H9 (cell line): ENCODE measurements at regions not wholly inside any gene's neighbourhood (a gene's known extent, or its start where the extent isn't known, plus 50 kb on each side); places are given as distances from the start of the nearest gene placed in this dataset.

Experiments used
- DNase-seq: peaks from one replicate; pipeline ENCODE4 v3.0.0-alpha.2; 2017
- H2AFZ ChIP-seq: one replicate; pipeline ENCODE4 v1.6.1; 2013; ENCODE audit warnings: mild to moderate bottlenecking, low read length, control low read depth, moderate library complexity
- H2AK5ac ChIP-seq: 2 replicates; pipeline ENCODE4 v1.6.1; 2013; ENCODE audit warnings: low read length, control low read depth, mixed read lengths; ENCODE audit not compliant: insufficient read length
- H2BK120ac ChIP-seq: one replicate; pipeline ENCODE4 v1.6.1; 2013; ENCODE audit warnings: low read depth, mild to moderate bottlenecking, low read length, control low read depth, inconsistent platforms; ENCODE audit not compliant: poor library complexity, severe bottlenecking
- H2BK12ac ChIP-seq: 2 replicates; pipeline ENCODE4 v1.6.1; 2013; ENCODE audit warnings: low read length, control low read depth, mixed read lengths, low read depth; ENCODE audit not compliant: insufficient read length
- H2BK15ac ChIP-seq: 2 replicates; pipeline ENCODE4 v1.6.1; 2013; ENCODE audit warnings: low read depth, low read length, control low read depth
- H2BK20ac ChIP-seq: one replicate; pipeline ENCODE4 v1.6.1; 2013; ENCODE audit warnings: low read depth, mild to moderate bottlenecking, low read length, control low read depth, inconsistent platforms; ENCODE audit not compliant: poor library complexity, severe bottlenecking
- H2BK5ac ChIP-seq: 2 replicates; pipeline ENCODE4 v1.6.1; 2013; ENCODE audit warnings: low read length, control low read depth, mixed read lengths; ENCODE audit not compliant: insufficient read length
- H3K14ac ChIP-seq: 2 replicates; pipeline ENCODE4 v1.6.1; 2013; ENCODE audit warnings: low read length, control low read depth; ENCODE audit not compliant: insufficient read depth
- H3K18ac ChIP-seq: 2 replicates; pipeline ENCODE4 v1.6.1; 2013; ENCODE audit warnings: low read depth, mild to moderate bottlenecking, mixed read lengths, low read length, control low read depth; ENCODE audit not compliant: insufficient read length
- H3K23ac ChIP-seq: 2 replicates; pipeline ENCODE4 v1.6.1; 2013; ENCODE audit warnings: low read length, control low read depth, mixed read lengths, low read depth; ENCODE audit not compliant: insufficient read length
- H3K23me2 ChIP-seq: 2 replicates; pipeline ENCODE4 v1.6.1; 2013; ENCODE audit warnings: low read depth, mild to moderate bottlenecking, mixed read lengths, low read length, control low read depth; ENCODE audit not compliant: insufficient read length, poor library complexity, severe bottlenecking
- H3K27ac ChIP-seq: 2 replicates; pipeline ENCODE4 v1.5.1; 2013; ENCODE audit warnings: low read length, control low read depth, mixed read lengths, low read depth; ENCODE audit not compliant: insufficient read length
- H3K27me3 ChIP-seq: 2 replicates; pipeline ENCODE4 v1.6.1; 2013; ENCODE audit warnings: low read length, control low read depth, inconsistent platforms; ENCODE audit not compliant: insufficient read depth
- H3K4ac ChIP-seq: 2 replicates; pipeline ENCODE4 v1.6.1; 2013; ENCODE audit warnings: low read depth, mild to moderate bottlenecking, control low read depth, inconsistent platforms, low read length, moderate library complexity
- H3K4me1 ChIP-seq: 2 replicates; pipeline ENCODE4 v1.6.1; 2013; ENCODE audit warnings: low read length, control low read depth, inconsistent platforms; ENCODE audit not compliant: insufficient read depth
- H3K4me2 ChIP-seq: 2 replicates; pipeline ENCODE4 v1.6.1; 2013; ENCODE audit warnings: low read length, control low read depth, mixed read lengths; ENCODE audit not compliant: insufficient read length, insufficient read depth
- H3K56ac ChIP-seq: 2 replicates; pipeline ENCODE4 v1.6.1; 2013; ENCODE audit warnings: low read depth, mild to moderate bottlenecking, mixed read lengths, low read length, control low read depth; ENCODE audit not compliant: insufficient read length
- H3K79me1 ChIP-seq: 2 replicates; pipeline ENCODE4 v1.6.1; 2013; ENCODE audit warnings: low read depth, mild to moderate bottlenecking, moderate library complexity, low read length, control low read depth, inconsistent platforms; ENCODE audit not compliant: insufficient read depth, poor library complexity, severe bottlenecking
- H3K79me2 ChIP-seq: 2 replicates; pipeline ENCODE4 v1.6.1; 2013; ENCODE audit warnings: low read length, control low read depth, inconsistent platforms; ENCODE audit not compliant: insufficient read depth
- H3K9ac ChIP-seq: 2 replicates; pipeline ENCODE4 v1.6.1; 2013; ENCODE audit warnings: low read length, control low read depth, mixed read lengths; ENCODE audit not compliant: insufficient read length; ENCODE audit errors: extremely low read depth
- H3K9me3 ChIP-seq: one replicate; pipeline ENCODE4 v1.6.1; 2013; ENCODE audit warnings: low read depth, low read length, inconsistent platforms; ENCODE audit not compliant: control insufficient read depth
- H3T11ph ChIP-seq: one replicate; pipeline ENCODE4 v1.6.1; 2013; ENCODE audit warnings: mild to moderate bottlenecking, low read length, control low read depth, inconsistent platforms
- H4K20me1 ChIP-seq: one replicate; pipeline ENCODE4 v1.6.1; 2013; ENCODE audit not compliant: control insufficient read depth, insufficient read length, insufficient read depth
- H4K5ac ChIP-seq: 2 replicates; pipeline ENCODE4 v1.6.1; 2013; ENCODE audit warnings: low read depth, mild to moderate bottlenecking, mixed read lengths, low read length, control low read depth; ENCODE audit not compliant: insufficient read length
- H4K8ac ChIP-seq: replicated peaks from 2 replicates; pipeline ENCODE4 v1.6.1; 2013; ENCODE audit warnings: low read length, control low read depth, mixed read lengths, low read depth; ENCODE audit not compliant: insufficient read length
- H4K91ac ChIP-seq: 2 replicates; pipeline ENCODE4 v1.6.1; 2013; ENCODE audit warnings: low read depth, mild to moderate bottlenecking, moderate library complexity, mixed read lengths, low read length, control low read depth; ENCODE audit not compliant: insufficient read length
- H3K27ac Mint-ChIP-seq, 3 experiments: 2 replicates in 2 of 3; 3 replicates in 1 of 3; pipeline ENCODE4 v1.8.0; 2020 to 2021; ENCODE audit warnings: mixed read lengths in 3 of 3, mild to moderate bottlenecking in 1 of 3, moderate library complexity in 1 of 3
- H3K27me3 Mint-ChIP-seq: 2 replicates; pipeline ENCODE4 v1.8.0; 2021; ENCODE audit warnings: low read depth, mild to moderate bottlenecking, moderate library complexity, mixed read lengths
- H3K36me3 Mint-ChIP-seq, 3 experiments: 2 replicates in 2 of 3; 3 replicates in 1 of 3; pipeline ENCODE4 v1.8.0; 2020 to 2021; ENCODE audit warnings: low read depth in 3 of 3, mixed read lengths in 3 of 3; ENCODE audit not compliant: insufficient read depth in 1 of 3
- H3K4me1 Mint-ChIP-seq, 2 experiments: 2 replicates each; pipeline ENCODE4 v1.8.0; 2020; ENCODE audit warnings: mixed read lengths in 2 of 2
- H3K4me3 Mint-ChIP-seq, 2 experiments: 2 replicates in 1 of 2; 3 replicates in 1 of 2; pipeline ENCODE4 v1.8.0; 2020 to 2021; ENCODE audit warnings: mild to moderate bottlenecking in 2 of 2, mixed read lengths in 2 of 2, moderate library complexity in 1 of 2
- H3K9me3 Mint-ChIP-seq, 2 experiments: 2 replicates in 1 of 2; 3 replicates in 1 of 2; pipeline ENCODE4 v1.8.0; 2020; ENCODE audit warnings: mild to moderate bottlenecking in 2 of 2, mixed read lengths in 2 of 2, moderate library complexity in 1 of 2
- CTCF ChIP-seq: fragments of 200-600 bp; sonication (generic); conservative IDR thresholded peaks from 3 replicates; pipeline ENCODE4 v1.8.0; 2021; ENCODE audit warnings: antibody characterized with exemption, mild to moderate bottlenecking
- WGBS: extraction: QIAGEN DNeasy Blood & Tissue Kit; methylation state at CpG from one replicate; pipeline ENCODE4 v1.1.7; 2013; ENCODE audit warnings: missing lambda C conversion rate, low lambda C conversion rate, mixed read lengths; ENCODE audit not compliant: insufficient read length; ENCODE audit errors: extremely low coverage; 5-methylcytosine and 5-hydroxymethylcytosine counted together

GRCh38 chr18:11533513-11533890 lies 75.9 kb upstream of the SLC35G4 start:
- Histone ChIP-seq H3K4ac (no peak overlapping the region), H2BK15ac (no peak overlapping the region; the same call in 1 of the 2 replicates), H2BK20ac (no peak overlapping the region), H4K20me1 (no peaks in the 10 kb centered on the region), H3K4me2 (no peak overlapping the region), H3K56ac (no peak overlapping the region), H3K27ac (no peak overlapping the region), H2BK12ac (no peak overlapping the region), H3K4me1 (no peaks in the 10 kb centered on the region), H3T11ph (no peak overlapping the region), H2AFZ (no peak overlapping the region), H3K9ac (no peak overlapping the region), H2BK5ac (no peak overlapping the region), H3K27me3 (no peaks in the 10 kb centered on the region), H3K14ac (no peak overlapping the region), H3K79me2 (no peaks in the 10 kb centered on the region), H2BK120ac (no peak overlapping the region), H3K18ac (no peak overlapping the region), H4K5ac (no peak overlapping the region), H4K91ac (no peak overlapping the region), H2AK5ac (no peak overlapping the region), H3K9me3 (no peaks in the 10 kb centered on the region), H4K8ac (no peak overlapping the region), H3K23ac (no peak overlapping the region), H3K79me1 (no peaks in the 10 kb centered on the region), H3K23me2 (no peaks in the 10 kb centered on the region)
- WGBS, result no CpG with 5 or more reads among the region's 13 CpGs
- H3K9me3 Mint-ChIP-seq, result peaks cover 8 to 10% of the 10 kb centered on the region in 2 experiments; a peak in 4 of 5 replicates
- no peak for TF ChIP-seq CTCF
- no peak overlapping the region for H3K4me3 Mint-ChIP-seq
- peaks cover 0 to 8% (median 5%) of the 10 kb centered on the region in 3 experiments; a peak in 6 of 7 replicates for H3K36me3 Mint-ChIP-seq
- H3K27ac Mint-ChIP-seq, result no peak overlapping the region
- no peak for DNase-seq
- H3K27me3 Mint-ChIP-seq, result no peaks in the 10 kb centered on the region; the same call in 1 of the 2 replicates
- H3K4me1 Mint-ChIP-seq, result peaks cover 11 to 14% of the 10 kb centered on the region in 2 experiments
